NCI-H82 (cell line): ENCODE measurements at regions not wholly inside any gene's neighbourhood (a gene's known extent, or its start where the extent isn't known, plus 50 kb on each side); places are given as distances from the start of the nearest gene placed in this dataset.
A peak's percentile ranks its signal among the peaks of the same experiment; 100 is the strongest.
"Not testable (repeated sequence)": the region's sequence is repeated elsewhere in the genome, so short reads cannot be mapped to it uniquely, and the experiment has no call there.

Source experiments
- DNase-seq: peaks from one replicate; lab custom pipeline; 2025; lab: John Stamatoyannopoulos, UW

- no peak for DNase-seq
These were observed 559.0 kb upstream of the SLC10A2 start for GRCh38 chr13:103625194-103625593.

GRCh38 chr13:103618151-103618550 is 551.9 kb upstream of the SLC10A2 start:
- DNase-seq = peak; percentile 49

DNA sequence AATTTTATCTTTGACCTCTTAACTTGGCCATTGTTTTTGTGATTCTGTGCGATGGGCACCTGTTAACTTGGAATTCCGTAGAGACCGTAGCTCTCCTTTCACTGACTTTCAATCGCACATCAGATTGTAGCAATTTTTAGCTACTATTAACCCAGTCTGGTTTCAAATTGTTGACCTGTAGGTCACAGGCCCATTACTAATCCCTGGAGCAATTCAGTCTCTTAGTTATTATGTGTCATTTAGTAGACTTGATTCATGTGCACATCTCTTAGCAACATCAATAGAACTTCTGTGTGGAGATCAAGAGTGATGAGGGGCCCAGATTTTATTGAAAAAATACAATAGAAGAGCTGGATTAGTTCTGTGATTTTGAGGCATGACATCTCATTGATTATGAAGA is 549.6 kb upstream of the SLC10A2 start:
- DNase-seq = no peak

DNA sequence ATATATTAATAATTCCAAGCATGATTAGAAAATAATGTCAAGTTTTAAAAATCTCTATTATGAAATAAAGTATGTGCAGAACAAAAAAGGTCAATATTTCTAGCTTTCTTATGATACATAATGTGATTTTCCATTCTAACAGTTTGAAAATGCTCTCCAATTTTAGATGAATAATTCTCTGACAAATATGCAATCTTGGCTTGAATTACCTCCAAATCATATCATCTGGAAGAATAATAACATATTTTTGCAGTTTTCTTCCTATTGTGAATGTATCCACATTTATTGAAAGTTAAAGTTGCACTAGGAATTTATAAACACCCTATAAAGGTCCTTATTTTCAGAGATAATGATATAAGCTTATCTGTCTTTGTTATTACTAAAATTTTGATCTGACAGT is 548.5 kb upstream of the SLC10A2 start:
- DNase-seq = no peak

GRCh38 chr13:103607995-103608394 is 541.8 kb upstream of the SLC10A2 start:
- DNase-seq = no peak

- DNase-seq = no peak
These were observed 539.5 kb upstream of the SLC10A2 start for GRCh38 chr13:103605546-103606326.

DNA sequence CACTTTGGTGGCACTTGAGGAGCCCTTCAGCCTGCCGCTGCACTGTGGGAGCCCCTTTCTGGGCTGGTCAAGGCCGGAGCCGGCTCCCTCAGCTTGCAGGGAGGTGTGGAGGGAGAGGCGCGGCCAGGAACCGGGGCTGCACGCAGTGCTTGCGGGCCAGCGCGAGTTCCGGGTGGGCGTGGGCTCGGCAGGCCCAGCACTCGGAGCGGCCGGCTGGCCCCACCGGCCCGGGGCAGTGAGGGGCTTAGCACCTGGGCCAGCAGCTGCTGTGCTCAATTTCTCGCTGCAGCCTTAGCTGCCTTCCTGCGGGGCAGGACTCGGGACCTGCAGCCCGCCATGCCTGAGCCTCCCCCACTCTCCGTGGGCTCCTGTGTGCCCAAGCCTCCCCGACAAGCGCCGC is 533.7 kb upstream of the SLC10A2 start:
- DNase-seq = not testable (repeated sequence)

DNA sequence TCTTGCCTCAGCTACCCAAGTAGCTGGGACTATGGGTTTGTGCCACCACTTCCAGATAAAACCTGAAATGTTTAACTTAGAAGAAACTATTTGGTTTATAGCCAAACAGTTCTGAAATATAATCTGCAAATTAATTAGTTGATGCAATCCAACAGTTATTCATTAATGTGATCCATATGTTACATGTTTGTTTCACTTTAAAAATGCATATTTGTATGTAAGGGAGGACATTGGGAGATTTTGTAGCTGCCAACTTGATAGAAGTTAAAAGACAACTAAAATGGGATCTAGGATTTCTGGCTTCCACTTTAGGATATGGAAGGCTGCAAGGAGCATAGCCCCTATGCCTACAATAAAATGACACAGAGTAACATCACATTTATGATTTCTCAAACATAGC is 532.5 kb upstream of the SLC10A2 start:
- no peak for DNase-seq

DNA sequence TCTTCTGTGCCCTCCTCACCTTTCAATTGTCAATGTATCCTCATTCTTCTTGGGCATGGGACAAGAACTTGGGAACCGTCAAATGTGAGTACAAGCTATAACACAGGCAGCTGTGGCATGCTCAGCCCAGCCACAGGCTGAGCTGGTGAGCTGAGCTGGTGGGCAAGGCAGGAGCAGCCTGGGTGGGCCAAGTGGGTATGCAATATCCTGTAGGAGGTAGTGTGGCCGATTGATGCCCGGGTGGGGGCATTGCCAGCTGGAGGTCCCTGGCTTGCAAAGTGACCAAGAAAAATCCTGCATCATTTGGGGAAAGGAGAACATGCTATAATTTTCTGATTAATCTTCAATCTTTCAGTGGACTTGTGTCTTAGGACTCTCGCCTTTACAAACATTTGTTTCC is 507.2 kb upstream of the SLC10A2 start:
- DNase-seq = no peak

- DNase-seq = no peak
These were observed 502.1 kb upstream of the SLC10A2 start for GRCh38 chr13:103568314-103568713.

GRCh38 chr13:103557878-103558277 is 491.7 kb upstream of the SLC10A2 start:
- DNase-seq = no peak

GRCh38 chr13:103556681-103557080 is 490.5 kb upstream of the SLC10A2 start:
- peak; percentile 66 for DNase-seq

DNA sequence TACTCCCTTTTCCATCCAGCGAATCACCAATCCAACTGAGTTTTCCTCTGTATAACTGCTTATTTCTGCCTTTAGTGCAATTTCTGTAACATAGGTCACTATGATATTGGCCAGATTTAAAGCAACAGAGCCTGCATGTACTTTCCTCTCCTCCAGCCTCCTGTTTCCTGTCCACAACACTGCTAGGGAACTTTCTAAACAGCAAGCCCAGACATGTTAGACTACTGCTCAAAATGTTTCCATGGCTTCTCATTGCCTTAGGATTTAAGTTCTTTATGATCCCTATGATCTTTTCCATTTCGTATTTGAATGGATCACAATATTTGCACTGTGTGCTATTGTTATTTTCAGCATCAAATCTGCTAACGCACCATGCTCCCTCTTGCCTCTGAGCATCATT is 481.7 kb upstream of the SLC10A2 start:
- DNase-seq = no peak

- DNase-seq = no peak
These were observed 480.1 kb upstream of the SLC10A2 start for GRCh38 chr13:103546271-103546670.

GRCh38 chr13:103542648-103543047 is 476.4 kb upstream of the SLC10A2 start:
- no peak for DNase-seq

GRCh38 chr13:103540382-103540765 is 474.2 kb upstream of the SLC10A2 start:
- DNase-seq = peak; percentile 16

DNA sequence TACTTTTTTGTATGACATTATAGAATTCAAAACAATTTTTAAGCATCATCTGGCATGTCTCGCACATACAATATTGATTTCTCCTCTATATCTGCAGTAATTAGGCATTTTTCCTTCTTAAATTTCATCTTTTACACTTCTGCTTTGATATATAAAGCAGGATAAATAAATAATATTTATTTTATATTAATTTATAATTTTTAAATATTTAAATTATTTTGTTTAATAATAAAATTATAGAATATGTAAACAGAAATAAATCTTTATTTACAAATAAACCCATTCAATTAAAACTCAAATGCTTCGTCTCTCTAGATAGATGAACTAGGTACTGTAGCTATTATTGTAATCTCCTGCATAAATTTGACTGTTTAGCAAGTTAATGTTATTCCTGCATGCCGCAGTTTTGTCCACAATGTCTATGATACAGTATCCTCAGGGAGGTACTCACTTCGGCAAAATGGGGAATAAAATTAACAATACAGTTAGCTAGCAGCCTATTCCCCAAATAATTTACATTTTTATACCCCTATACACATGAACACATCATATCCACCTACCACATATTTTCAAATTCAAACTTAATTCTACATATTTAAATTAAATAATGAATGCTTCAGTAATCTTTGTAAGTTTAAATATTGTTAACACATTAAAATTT is 473.6 kb upstream of the SLC10A2 start:
- no peak for DNase-seq

DNA sequence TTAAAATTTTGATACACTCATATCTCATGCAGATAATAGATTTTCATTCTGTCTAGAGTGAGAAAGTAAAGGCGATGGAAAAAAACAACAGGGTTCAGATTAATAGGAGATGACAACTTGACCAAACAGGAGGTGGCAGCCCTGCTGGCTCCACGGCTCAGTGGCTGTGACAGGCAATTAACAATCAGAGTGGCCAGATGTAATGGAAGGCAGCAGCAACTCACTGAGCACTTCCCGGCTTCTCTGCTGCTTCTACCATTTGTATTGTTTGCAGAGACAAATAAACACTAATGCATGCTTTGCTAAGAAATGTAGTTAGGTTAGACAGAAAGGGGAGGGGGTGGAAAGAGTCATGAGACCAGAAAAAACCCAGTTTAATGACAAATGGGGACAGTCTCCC is 473.0 kb upstream of the SLC10A2 start:
- peak; percentile 90 for DNase-seq

GRCh38 chr13:103537616-103538015 is 471.4 kb upstream of the SLC10A2 start:
- peak; percentile 30 for DNase-seq

DNA sequence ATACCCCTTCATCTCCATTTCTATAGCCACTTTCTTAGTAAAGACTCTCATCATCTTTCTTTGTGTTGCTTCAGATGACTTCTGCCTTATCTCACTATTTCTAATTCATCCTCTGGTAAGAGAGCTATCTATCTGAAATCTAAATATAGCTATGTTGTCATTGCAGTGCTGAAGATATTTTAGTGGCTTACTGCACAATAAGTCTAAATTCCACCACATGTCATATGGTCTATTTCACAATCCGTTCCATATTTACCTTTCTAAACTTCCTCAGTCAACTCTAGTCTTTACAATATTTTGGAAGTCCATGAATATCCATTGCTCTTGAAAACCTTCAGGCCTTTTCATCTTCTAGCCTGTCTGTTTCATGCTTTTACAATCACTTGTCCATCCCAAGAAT is 465.1 kb upstream of the SLC10A2 start:
- no peak for DNase-seq

DNA sequence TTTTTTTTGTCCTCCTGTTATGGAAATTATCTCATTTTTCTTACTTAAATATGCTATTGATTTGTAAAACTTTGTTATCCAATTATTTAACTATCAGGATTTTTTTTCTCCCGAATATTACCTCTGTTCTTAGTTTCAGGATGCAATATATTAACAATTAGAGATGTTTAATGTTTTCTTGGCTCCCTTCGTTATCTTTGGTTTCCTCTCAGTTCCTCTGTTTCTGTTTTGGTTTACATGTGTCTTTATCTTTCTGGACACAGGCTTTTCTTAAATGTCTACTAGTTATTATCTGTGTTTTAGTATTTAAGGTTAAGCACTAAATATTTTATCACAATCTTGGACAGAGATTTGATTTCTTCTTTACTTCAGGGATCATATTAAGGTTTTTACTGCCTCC is 462.2 kb upstream of the SLC10A2 start:
- DNase-seq = no peak

DNA sequence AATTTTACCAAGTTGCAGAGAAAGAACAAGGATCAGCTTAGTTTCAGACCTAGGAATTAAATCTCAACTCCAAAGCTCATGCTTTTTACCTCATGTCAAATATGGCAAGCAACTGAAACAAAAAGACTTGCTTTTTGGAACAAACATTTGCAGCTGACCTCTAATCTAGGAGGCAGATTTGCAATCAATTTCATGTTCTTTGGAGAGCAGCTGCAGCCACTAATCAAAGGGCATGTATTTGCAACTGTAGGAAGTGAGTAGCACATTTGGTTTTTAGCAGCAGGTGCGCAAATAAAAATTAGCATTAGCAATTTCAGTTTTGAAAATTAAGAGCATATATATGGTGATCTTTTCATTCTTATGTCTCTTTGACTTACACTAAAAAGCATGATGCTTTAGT is 459.3 kb upstream of the SLC10A2 start:
- DNase-seq = no peak

GRCh38 chr13:103523858-103524257 is 457.6 kb upstream of the SLC10A2 start:
- no peak for DNase-seq

DNA sequence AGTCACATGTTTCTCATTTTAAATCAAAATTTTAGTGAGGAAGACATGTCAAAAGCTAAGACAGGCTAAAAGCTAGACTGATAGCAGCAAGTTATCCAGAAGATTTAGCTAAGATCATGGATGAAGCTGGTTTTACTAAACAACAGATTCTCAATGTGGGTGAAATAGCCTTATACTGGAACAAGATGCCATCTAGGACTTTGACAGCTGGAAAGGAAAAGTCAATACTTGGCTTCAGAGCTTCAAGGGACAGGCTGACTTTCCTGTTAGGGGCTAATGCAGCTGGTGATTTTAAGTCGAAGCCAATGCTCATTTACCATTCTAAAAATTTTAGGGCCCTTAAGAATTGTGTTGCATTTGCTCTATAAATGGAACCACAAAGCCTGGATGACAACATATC is 455.3 kb upstream of the SLC10A2 start:
- DNase-seq = no peak
